HepG2 (cell line): ENCODE measurements at regions not wholly inside any gene's neighbourhood (a gene's known extent, or its start where the extent isn't known, plus 50 kb on each side); places are given as distances from the start of the nearest gene placed in this dataset.

Source experiments
- ARID4A ChIP-seq: sonication (generic); formaldehyde crosslinking; IDR thresholded peaks from 2 replicates; pipeline ENCODE4 v1.5.0; 2020; ENCODE audit warnings: mild to moderate bottlenecking, missing genetic modification reagents, borderline replicate concordance
- DPF2 ChIP-seq: sonication (generic); formaldehyde crosslinking; IDR thresholded peaks from 2 replicates; pipeline ENCODE4 v1.4.0; 2020; ENCODE audit warnings: mild to moderate bottlenecking, low read depth, missing genetic modification reagents, borderline replicate concordance
- MEIS1 ChIP-seq: sonication (generic); formaldehyde crosslinking; IDR thresholded peaks from 2 replicates; pipeline ENCODE4 v1.9.0; 2021; ENCODE audit warnings: mild to moderate bottlenecking, missing genetic modification reagents, moderate library complexity, borderline replicate concordance
- MTA1 ChIP-seq: sonication (generic); formaldehyde crosslinking; IDR thresholded peaks from 2 replicates; pipeline ENCODE4 v1.4.0; 2020; ENCODE audit warnings: missing genetic modification reagents, mild to moderate bottlenecking, borderline replicate concordance
- NFIC ChIP-seq: IDR thresholded peaks from 2 replicates; pipeline ENCODE4 v1.6.1; 2012; ENCODE audit warnings: mild to moderate bottlenecking, low read length, inconsistent platforms
- SAFB2 ChIP-seq: sonication (generic); formaldehyde crosslinking; IDR thresholded peaks from 2 replicates; pipeline ENCODE4 v1.5.1; 2020; ENCODE audit warnings: missing genetic modification reagents, low read depth, mild to moderate bottlenecking, borderline replicate concordance
- THRA ChIP-seq: sonication (generic); formaldehyde crosslinking; IDR thresholded peaks from 2 replicates; pipeline ENCODE4 v1.4.0; 2020; ENCODE audit warnings: missing genetic modification reagents, borderline replicate concordance
- ZBTB39 ChIP-seq: sonication (generic); formaldehyde crosslinking; IDR thresholded peaks from 2 replicates; pipeline ENCODE4 v1.5.0; 2020; ENCODE audit warnings: missing genetic modification reagents
- ZIK1 ChIP-seq: sonication (generic); formaldehyde crosslinking; IDR thresholded peaks from 2 replicates; pipeline ENCODE4 v1.5.0; 2020; ENCODE audit warnings: mild to moderate bottlenecking, low read depth, missing genetic modification reagents, borderline replicate concordance
- ZNF24 ChIP-seq: fragments of 450-650 bp; IDR thresholded peaks from 2 replicates; pipeline ENCODE4 v1.6.1; 2017; ENCODE audit warnings: antibody characterized with exemption, mild to moderate bottlenecking
- ZNF660 ChIP-seq: sonication (generic); formaldehyde crosslinking; IDR thresholded peaks from 2 replicates; pipeline ENCODE4 v1.5.1; 2020; ENCODE audit warnings: mild to moderate bottlenecking, low read depth, missing genetic modification reagents, borderline replicate concordance
- TF ChIP-seq, protein P1 (sequence below): sonication (generic); formaldehyde crosslinking; IDR thresholded peaks from 2 replicates; pipeline ENCODE4 v1.4.0; 2020; ENCODE audit warnings: missing genetic modification reagents
- TF ChIP-seq, protein P2 (sequence below): sonication (generic); formaldehyde crosslinking; IDR thresholded peaks from 2 replicates; pipeline ENCODE4 v1.4.0; 2020; ENCODE audit warnings: mild to moderate bottlenecking, missing genetic modification reagents, borderline replicate concordance

- no peak for TF ChIP-seq ZIK1 (CRISPR knock-in tag)
- 0 out of 2 replicates have a peak, but pooled peaks have one; percentile 24 for TF ChIP-seq MEIS1
- TF ChIP-seq ZNF24: no peak
- peak; percentile 67 for TF ChIP-seq DPF2 (CRISPR knock-in tag)
- no peak for TF ChIP-seq SAFB2 (CRISPR knock-in tag)
- TF ChIP-seq ZBTB39 (CRISPR knock-in tag): no peak
- TF ChIP-seq ZNF660 (CRISPR knock-in tag): no peak
- TF ChIP-seq THRA (CRISPR knock-in tag): 0 out of 2 replicates have a peak, but pooled peaks have one; percentile 60
- TF ChIP-seq, protein P1, sequence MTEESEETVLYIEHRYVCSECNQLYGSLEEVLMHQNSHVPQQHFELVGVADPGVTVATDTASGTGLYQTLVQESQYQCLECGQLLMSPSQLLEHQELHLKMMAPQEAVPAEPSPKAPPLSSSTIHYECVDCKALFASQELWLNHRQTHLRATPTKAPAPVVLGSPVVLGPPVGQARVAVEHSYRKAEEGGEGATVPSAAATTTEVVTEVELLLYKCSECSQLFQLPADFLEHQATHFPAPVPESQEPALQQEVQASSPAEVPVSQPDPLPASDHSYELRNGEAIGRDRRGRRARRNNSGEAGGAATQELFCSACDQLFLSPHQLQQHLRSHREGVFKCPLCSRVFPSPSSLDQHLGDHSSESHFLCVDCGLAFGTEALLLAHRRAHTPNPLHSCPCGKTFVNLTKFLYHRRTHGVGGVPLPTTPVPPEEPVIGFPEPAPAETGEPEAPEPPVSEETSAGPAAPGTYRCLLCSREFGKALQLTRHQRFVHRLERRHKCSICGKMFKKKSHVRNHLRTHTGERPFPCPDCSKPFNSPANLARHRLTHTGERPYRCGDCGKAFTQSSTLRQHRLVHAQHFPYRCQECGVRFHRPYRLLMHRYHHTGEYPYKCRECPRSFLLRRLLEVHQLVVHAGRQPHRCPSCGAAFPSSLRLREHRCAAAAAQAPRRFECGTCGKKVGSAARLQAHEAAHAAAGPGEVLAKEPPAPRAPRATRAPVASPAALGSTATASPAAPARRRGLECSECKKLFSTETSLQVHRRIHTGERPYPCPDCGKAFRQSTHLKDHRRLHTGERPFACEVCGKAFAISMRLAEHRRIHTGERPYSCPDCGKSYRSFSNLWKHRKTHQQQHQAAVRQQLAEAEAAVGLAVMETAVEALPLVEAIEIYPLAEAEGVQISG (CRISPR knock-in tag): peak; percentile 63; the same call in 1 of the 2 replicates
- TF ChIP-seq, protein P2, sequence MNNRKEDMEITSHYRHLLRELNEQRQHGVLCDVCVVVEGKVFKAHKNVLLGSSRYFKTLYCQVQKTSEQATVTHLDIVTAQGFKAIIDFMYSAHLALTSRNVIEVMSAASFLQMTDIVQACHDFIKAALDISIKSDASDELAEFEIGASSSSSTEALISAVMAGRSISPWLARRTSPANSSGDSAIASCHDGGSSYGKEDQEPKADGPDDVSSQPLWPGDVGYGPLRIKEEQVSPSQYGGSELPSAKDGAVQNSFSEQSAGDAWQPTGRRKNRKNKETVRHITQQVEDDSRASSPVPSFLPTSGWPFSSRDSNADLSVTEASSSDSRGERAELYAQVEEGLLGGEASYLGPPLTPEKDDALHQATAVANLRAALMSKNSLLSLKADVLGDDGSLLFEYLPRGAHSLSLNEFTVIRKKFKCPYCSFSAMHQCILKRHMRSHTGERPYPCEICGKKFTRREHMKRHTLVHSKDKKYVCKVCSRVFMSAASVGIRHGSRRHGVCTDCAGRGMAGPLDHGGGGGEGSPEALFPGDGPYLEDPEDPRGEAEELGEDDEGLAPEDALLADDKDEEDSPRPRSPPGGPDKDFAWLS (CRISPR knock-in tag): no peak
- peak; percentile 96 for TF ChIP-seq NFIC
- peak; percentile 39; the same call in 1 of the 2 replicates for TF ChIP-seq ARID4A (CRISPR knock-in tag)
- TF ChIP-seq MTA1 (CRISPR knock-in tag): peak; percentile 37; the same call in 1 of the 2 replicates
These were observed 73.5 kb upstream of the VASH1 start (continued) for GRCh38 chr14:76687611-76688382.
